LNCaP clone FGC (cell line): ENCODE measurements at regions not wholly inside any gene's neighbourhood (a gene's known extent, or its start where the extent isn't known, plus 50 kb on each side); places are given as distances from the start of the nearest gene placed in this dataset.

ENCODE experiments used
- DNase-seq: peaks from one replicate; pipeline ENCODE4 v3.0.0-alpha.2; 2011; ENCODE audit warnings: low read depth
- H3K4me3 ChIP-seq: 2 replicates; pipeline ENCODE4 v1.5.1; 2011; ENCODE audit warnings: mild to moderate bottlenecking, low read depth, low read length, control low read depth
- TF ChIP-seq, protein P1 (sequence below): IDR thresholded peaks from 2 replicates; pipeline ENCODE4 v1.5.1; 2012; ENCODE audit warnings: mild to moderate bottlenecking; ENCODE audit not compliant: control insufficient read depth, insufficient read depth; ENCODE audit errors: extremely low read depth

DNA sequence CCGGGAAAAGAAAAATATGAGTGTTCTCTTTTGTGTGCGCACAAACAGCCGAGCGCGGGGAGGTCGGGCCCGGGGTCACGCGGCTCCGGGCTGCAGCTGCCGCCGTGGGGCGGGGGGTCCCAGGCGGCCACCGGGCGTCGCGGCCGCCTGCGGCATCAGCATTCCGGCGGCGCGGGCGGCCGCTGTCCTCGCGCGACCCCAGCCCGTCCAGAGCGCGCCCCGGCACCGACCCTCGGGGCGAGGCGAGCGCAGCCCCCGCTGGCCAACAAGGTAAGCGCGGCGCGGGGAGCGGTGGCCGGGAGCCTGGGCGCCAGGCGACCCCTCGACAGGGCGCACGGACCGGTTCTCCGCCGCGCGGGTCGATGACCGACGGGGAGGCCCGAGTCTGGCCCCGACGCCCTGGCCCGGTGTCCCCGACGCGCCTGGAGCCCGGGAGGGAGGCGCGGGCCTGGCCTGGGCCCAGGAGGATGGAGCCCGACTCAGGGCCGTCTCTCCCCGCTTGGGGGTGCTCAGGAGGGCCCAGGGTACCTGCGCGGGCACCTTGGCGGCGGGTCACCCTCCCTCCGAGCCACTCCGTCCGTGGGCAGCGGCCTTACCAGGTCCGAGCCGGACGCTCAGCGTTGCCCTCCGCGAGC is 103.9 kb upstream of the DIO3 start:
- no peak overlapping the region for H3K4me3 ChIP-seq
- DNase-seq = no peak
- TF ChIP-seq, protein P1, sequence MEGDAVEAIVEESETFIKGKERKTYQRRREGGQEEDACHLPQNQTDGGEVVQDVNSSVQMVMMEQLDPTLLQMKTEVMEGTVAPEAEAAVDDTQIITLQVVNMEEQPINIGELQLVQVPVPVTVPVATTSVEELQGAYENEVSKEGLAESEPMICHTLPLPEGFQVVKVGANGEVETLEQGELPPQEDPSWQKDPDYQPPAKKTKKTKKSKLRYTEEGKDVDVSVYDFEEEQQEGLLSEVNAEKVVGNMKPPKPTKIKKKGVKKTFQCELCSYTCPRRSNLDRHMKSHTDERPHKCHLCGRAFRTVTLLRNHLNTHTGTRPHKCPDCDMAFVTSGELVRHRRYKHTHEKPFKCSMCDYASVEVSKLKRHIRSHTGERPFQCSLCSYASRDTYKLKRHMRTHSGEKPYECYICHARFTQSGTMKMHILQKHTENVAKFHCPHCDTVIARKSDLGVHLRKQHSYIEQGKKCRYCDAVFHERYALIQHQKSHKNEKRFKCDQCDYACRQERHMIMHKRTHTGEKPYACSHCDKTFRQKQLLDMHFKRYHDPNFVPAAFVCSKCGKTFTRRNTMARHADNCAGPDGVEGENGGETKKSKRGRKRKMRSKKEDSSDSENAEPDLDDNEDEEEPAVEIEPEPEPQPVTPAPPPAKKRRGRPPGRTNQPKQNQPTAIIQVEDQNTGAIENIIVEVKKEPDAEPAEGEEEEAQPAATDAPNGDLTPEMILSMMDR = no peak

DNA sequence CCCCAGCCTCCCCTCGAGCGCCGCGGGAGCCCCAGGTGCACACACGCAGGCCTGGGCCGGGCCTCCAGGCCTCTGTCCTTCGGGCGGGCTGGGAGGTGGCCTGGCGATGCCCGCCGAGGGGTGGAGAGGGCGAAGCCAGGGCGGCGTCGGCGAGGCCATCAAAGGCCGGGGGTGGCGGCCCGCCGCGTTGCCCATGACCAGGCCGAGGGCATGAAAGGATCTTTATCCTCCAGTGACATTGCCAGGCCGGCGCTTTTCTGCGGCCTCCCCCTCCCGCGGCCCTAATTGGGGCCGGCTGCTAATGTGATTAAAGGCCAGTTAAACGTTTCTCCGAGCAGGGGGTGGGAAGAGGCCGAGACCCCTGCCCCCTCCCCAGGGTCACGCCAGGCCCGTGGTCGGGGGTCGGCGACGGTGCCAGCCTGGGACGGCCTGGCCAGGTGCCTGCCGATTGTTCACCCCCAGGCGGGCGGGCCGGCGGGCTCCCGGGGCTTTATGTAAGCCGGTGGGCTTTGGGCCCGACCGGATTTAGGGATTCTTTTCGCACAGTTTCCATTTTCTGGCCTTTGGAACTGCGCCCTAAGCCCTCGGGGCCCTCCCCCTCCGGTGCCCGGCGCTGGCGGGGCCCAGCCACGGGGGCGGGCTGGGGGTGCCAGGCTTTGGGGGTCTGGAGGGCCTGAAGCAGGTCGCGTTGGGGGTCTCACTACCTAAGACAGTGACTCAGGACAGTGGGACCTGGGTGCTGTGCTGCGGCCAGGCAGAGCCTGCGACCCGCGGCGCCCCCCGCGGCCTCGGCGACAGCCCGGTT is 103.2 kb upstream of the DIO3 start:
- no peak overlapping the region for H3K4me3 ChIP-seq
- TF ChIP-seq, protein P1 = no peak
- DNase-seq = no peak

DNA sequence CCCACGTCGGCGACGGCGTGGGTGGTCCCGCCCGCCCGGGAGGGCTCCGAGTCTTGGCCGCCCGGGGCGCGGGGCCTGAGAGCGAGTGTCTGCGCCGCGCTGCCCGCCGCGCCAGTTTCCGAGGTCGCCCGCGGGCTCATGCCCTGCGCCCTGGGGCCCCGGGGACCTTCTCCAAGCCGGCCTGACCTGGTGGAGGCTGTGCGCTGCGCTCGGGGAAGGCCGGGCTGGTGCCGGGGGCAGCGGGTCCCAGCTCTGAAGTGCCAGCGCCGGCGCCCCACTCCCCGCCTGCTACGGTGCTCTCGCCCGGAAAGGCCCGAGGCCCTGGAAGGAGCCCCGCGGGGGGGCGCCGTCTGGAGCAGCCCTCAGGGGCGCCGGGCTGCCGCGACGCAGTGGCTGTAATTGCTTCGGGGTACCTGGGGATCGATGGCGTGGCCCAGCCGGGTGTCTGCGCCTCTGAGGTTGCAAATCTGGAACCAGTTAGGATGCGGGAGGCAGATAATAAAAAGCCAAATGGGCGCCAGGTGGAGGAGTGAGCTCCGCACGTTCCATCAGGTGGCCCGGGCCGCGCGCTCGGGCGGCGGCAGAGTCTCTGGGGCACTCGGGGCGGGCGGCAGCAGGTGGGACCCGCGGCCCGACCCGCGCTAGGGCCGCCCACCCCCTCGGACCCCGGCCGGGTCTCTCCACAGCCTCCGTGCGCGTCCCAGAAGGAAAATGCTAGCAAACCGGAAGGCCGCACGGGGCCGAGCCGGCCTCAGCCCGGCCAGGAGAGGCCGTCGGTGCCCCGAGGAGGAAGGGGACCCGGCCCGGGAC is 102.3 kb upstream of the DIO3 start:
- DNase-seq = no peak
- H3K4me3 ChIP-seq = no peak overlapping the region
- TF ChIP-seq, protein P1 = no peak

DNA sequence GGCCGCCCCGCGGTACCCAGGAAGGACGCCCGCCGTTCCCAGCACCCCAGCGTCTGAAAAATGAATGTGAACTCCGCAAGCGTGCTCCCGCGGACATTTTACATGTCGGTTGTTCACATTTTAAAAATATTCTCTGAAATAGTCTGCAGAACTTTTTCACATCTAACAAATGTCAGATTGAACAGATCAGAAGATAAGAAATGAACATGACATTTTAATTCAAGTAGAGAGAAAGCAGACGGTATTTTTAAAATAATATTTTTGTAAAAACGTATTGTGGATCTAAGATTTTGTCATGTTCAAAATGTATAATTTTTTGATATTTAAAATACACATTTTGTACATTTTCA is 101.8 kb upstream of the DIO3 start:
- TF ChIP-seq, protein P1 = no peak
- no peak overlapping the region for H3K4me3 ChIP-seq
- no peak for DNase-seq

DNA sequence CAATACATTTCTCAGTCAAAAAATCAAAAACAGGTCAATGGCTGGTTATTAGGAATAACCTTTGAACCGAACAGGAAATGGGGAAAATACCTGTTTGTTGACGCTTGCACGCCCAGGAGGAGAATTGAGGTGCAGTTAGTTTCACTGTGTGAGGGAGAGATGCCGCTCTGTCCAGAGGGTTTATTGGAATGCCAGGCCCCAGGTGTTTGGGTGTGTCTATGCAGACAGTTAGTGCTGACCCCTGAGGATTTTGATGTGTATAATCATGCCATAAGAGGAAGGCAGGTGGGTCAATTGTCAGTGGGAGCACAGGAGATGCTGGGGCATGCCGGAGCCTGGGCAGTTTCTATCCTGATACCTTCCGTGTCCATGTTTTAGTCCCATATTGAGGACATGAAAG is 100.8 kb upstream of the DIO3 start:
- H3K4me3 ChIP-seq = no peak overlapping the region
- DNase-seq = no peak
- TF ChIP-seq, protein P1 = no peak

DNA sequence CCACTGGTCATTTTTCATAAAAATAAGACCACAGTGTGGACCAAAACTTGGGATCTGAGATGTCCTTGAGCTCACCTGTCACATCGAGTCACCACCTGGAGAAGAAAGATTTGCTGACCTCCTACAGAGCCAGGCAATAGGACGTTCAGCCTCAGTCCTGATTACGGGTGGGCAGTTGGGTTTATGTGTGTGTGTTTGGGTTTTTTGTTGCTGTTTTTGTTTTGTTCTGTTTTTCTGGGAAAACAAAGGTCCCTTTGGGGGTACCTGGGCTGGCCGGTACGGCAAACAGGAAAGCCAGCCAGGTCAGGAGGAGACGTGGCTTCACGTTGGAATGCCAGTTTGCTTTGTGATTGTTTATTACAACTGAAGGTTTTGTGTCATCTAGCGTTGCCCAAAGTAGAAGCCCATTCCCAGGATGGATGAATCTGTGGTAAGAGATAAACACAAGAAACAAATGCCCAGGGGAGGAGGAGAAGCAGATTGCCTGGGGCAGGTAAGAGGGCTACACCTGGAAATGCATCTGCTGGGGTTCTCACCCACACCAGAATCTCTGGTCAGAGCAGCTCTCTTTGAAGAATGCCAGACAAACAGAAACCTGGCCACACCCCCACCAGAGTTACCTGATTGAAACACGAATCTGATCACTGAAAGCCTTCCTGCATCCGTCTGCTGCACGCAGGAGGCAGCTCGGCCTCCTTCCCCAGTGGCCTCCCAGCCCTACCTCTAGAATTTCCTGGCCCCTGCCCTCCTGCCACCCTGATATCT is 100.1 kb upstream of the DIO3 start:
- DNase-seq = no peak
- TF ChIP-seq, protein P1 = no peak
- no peak overlapping the region for H3K4me3 ChIP-seq
